ENCODE measurements at regions not wholly inside any gene's neighbourhood (a gene's known extent, or its start where the extent isn't known, plus 50 kb on each side); places are given as distances from the start of the nearest gene placed in this dataset.

GRCh38 chr1:234994436-234995295, 134.0 kb downstream of the TOMM20 start:
- DNase-seq (no peak), ATAC-seq (no peak)
- H3K27me3 Mint-ChIP-seq (ENCODE audit: low read depth in 2 of 2) = no peaks in the 10 kb centered on the region
- no peak overlapping the region for H3K4me3 ChIP-seq (ENCODE audit: low read length)
- peaks cover 0 to 6% of the 10 kb centered on the region in 2 donors for H3K4me1 Mint-ChIP-seq
- H3K36me3 ChIP-seq (ENCODE audit: control insufficient read depth, insufficient read depth, low read length) = no peaks in the 10 kb centered on the region
- no peaks in the 10 kb centered on the region for H3K9me3 Mint-ChIP-seq
- 63% methylated on average over 11 of the region's 12 CpGs for WGBS (ENCODE audit: insufficient coverage)
- no peaks in the 10 kb centered on the region for H3K9me3 ChIP-seq (ENCODE audit: control insufficient read depth, insufficient read depth, low read length)
- H3K4me1 ChIP-seq (ENCODE audit: control insufficient read depth, insufficient read depth, low read length) = no peaks in the 10 kb centered on the region
- no peaks in the 10 kb centered on the region for H3K27me3 ChIP-seq (ENCODE audit: control insufficient read depth, insufficient read depth, low read length)
- no peaks in the 10 kb centered on the region for H3K36me3 Mint-ChIP-seq
- intact Hi-C loops (cut with micrococcal nuclease) = no loop called here
- H3K27ac ChIP-seq (ENCODE audit: low read length) = no peak overlapping the region
- no peak for TF ChIP-seq CTCF (IDR thresholded peaks at IDR 0.05)
- H3K4me3 Mint-ChIP-seq = no peak overlapping the region
- peak overlapping the region in 1 of 2 donors; percentile 11 for H3K27ac Mint-ChIP-seq

- Mint-ChIP-seq H3K36me3 (no peaks in the 10 kb centered on the region), H3K27me3 (ENCODE audit: low read depth in 2 of 2) (no peaks in the 10 kb centered on the region), H3K4me3 (no peak overlapping the region), H3K27ac (no peak overlapping the region), H3K9me3 (no peaks in the 10 kb centered on the region), H3K4me1 (peaks cover 0 to 10% of the 10 kb centered on the region in 2 donors)
- H3K27me3 ChIP-seq (ENCODE audit: control insufficient read depth, insufficient read depth, low read length) = no peaks in the 10 kb centered on the region
- 93% methylated on average over 3 of the region's 3 CpGs for WGBS (ENCODE audit: insufficient coverage)
- TF ChIP-seq CTCF (IDR thresholded peaks at IDR 0.05) = no peak
- DNase-seq (no peak), ATAC-seq (no peak)
- H3K4me1 ChIP-seq (ENCODE audit: control insufficient read depth, insufficient read depth, low read length) = no peaks in the 10 kb centered on the region
- no peak overlapping the region for H3K4me3 ChIP-seq (ENCODE audit: low read length)
- H3K27ac ChIP-seq (ENCODE audit: low read length) = no peak overlapping the region
- H3K36me3 ChIP-seq (ENCODE audit: control insufficient read depth, insufficient read depth, low read length) = no peaks in the 10 kb centered on the region
- intact Hi-C loops (cut with micrococcal nuclease) = no loop called here
- H3K9me3 ChIP-seq (ENCODE audit: control insufficient read depth, insufficient read depth, low read length) = no peaks in the 10 kb centered on the region
Measured at GRCh38 chr1:234992065-234992464, 136.6 kb downstream of the TOMM20 start.

GRCh38 chr1:234990874-234991801, 137.5 kb downstream of the TOMM20 start:
- no peaks in the 10 kb centered on the region for H3K4me1 ChIP-seq (ENCODE audit: control insufficient read depth, insufficient read depth, low read length)
- intact Hi-C loops (cut with micrococcal nuclease) = no loop called here
- ATAC-seq (no peak), DNase-seq (no peak)
- H3K9me3 ChIP-seq (ENCODE audit: control insufficient read depth, insufficient read depth, low read length) = no peaks in the 10 kb centered on the region
- no peaks in the 10 kb centered on the region for H3K36me3 ChIP-seq (ENCODE audit: control insufficient read depth, insufficient read depth, low read length)
- 82% methylated on average over 9 of the region's 9 CpGs for WGBS (ENCODE audit: insufficient coverage)
- Mint-ChIP-seq H3K36me3 (no peaks in the 10 kb centered on the region), H3K27me3 (ENCODE audit: low read depth in 2 of 2) (no peaks in the 10 kb centered on the region), H3K4me1 (peaks cover 0 to 15% of the 10 kb centered on the region in 2 donors), H3K27ac (peak overlapping the region in 1 of 2 donors; percentile 13), H3K9me3 (no peaks in the 10 kb centered on the region), H3K4me3 (no peak overlapping the region)
- no peak for TF ChIP-seq CTCF (IDR thresholded peaks at IDR 0.05)
- H3K27me3 ChIP-seq (ENCODE audit: control insufficient read depth, insufficient read depth, low read length) = no peaks in the 10 kb centered on the region
- no peak overlapping the region for H3K4me3 ChIP-seq (ENCODE audit: low read length)
- no peak overlapping the region for H3K27ac ChIP-seq (ENCODE audit: low read length)
